GM21825 (cell line): ENCODE measurements at regions not wholly inside any gene's neighbourhood (a gene's known extent, or its start where the extent isn't known, plus 50 kb on each side); places are given as distances from the start of the nearest gene placed in this dataset.

Experiments used
- ATAC-seq: cut with Tn5 transposase; IDR thresholded peaks from one replicate; pipeline ENCODE4 v1.9.1; 2021; ENCODE audit warnings: mild to moderate bottlenecking, moderate library complexity; ENCODE audit not compliant: unreplicated experiment

GRCh38 chr1:229022595-229023333, 248.1 kb upstream of the RAB4A start:
- ATAC-seq = no peak

- no peak for ATAC-seq
Observed at GRCh38 chr1:229023651-229024300, 247.1 kb upstream of the RAB4A start.

- no peak for ATAC-seq
Observed at GRCh38 chr1:229024528-229025130, 246.3 kb upstream of the RAB4A start.

- ATAC-seq = no peak
Observed at GRCh38 chr1:229025576-229025975, 245.3 kb upstream of the RAB4A start.

- no peak for ATAC-seq
Observed at GRCh38 chr1:229027158-229027557, 243.8 kb upstream of the RAB4A start.

- ATAC-seq = no peak
Observed at GRCh38 chr1:229027622-229028182, 243.2 kb upstream of the RAB4A start.

GRCh38 chr1:229028544-229028943, 242.4 kb upstream of the RAB4A start:
- no peak for ATAC-seq

- ATAC-seq = no peak
Observed at GRCh38 chr1:229028987-229029878, 241.7 kb upstream of the RAB4A start.

GRCh38 chr1:229029879-229030235, 241.1 kb upstream of the RAB4A start:
- ATAC-seq = no peak

GRCh38 chr1:229030630-229031029, 240.3 kb upstream of the RAB4A start:
- no peak for ATAC-seq

GRCh38 chr1:229031061-229031460, 239.8 kb upstream of the RAB4A start:
- ATAC-seq = no peak

GRCh38 chr1:229031481-229032341, 239.2 kb upstream of the RAB4A start:
- ATAC-seq = no peak

- ATAC-seq = no peak
Observed at GRCh38 chr1:229032375-229032774, 238.5 kb upstream of the RAB4A start.

GRCh38 chr1:229033480-229033879, 237.4 kb upstream of the RAB4A start:
- no peak for ATAC-seq

- ATAC-seq = no peak
Observed at GRCh38 chr1:229034342-229034741, 236.6 kb upstream of the RAB4A start.

- ATAC-seq = peak; percentile 90
Observed at GRCh38 chr1:229035054-229035747, 235.7 kb upstream of the RAB4A start.

GRCh38 chr1:229035748-229036082, 235.2 kb upstream of the RAB4A start:
- ATAC-seq = peak; percentile 20

GRCh38 chr1:229037806-229038405, 233.0 kb upstream of the RAB4A start:
- no peak for ATAC-seq
